GM23338 (cell line): ENCODE measurements at regions not wholly inside any gene's neighbourhood (a gene's known extent, or its start where the extent isn't known, plus 50 kb on each side); places are given as distances from the start of the nearest gene placed in this dataset.

Experiments
- ATAC-seq: fragments of 200-7000 bp; cut with Tn5 transposase; 3 replicates; pipeline ENCODE4 v1.9.1; 2020
- DNase-seq: peaks from one replicate; pipeline ENCODE4 v3.0.0-alpha.2; 2015; ENCODE audit warnings: low spot score
- H2AFZ ChIP-seq: fragments of 200-600 bp; sonication (generic); 2 replicates; pipeline ENCODE4 v1.8.0; 2016; ENCODE audit warnings: antibody characterized with exemption, mild to moderate bottlenecking, moderate library complexity
- H3F3A ChIP-seq: fragments of 200-600 bp; sonication (generic); replicated peaks from 2 replicates; pipeline ENCODE4 v1.8.0; 2017; ENCODE audit warnings: antibody characterized with exemption, mixed run types, low read depth
- H3K27ac ChIP-seq: fragments of 200-600 bp; sonication (generic); 2 replicates; pipeline ENCODE4 v1.6.1; 2016; ENCODE audit warnings: low read depth
- H3K27me3 ChIP-seq: fragments of 200-600 bp; sonication (generic); 2 replicates; pipeline ENCODE4 v1.8.0; 2016; ENCODE audit warnings: mild to moderate bottlenecking, mixed run types, moderate library complexity; ENCODE audit not compliant: insufficient read depth
- H3K36me3 ChIP-seq: fragments of 200-600 bp; sonication (generic); 2 replicates; pipeline ENCODE4 v1.8.0; 2016; ENCODE audit warnings: mild to moderate bottlenecking; ENCODE audit not compliant: insufficient read depth
- H3K4me1 ChIP-seq: fragments of 200-600 bp; sonication (generic); 2 replicates; pipeline ENCODE4 v1.8.0; 2016; ENCODE audit warnings: mild to moderate bottlenecking, moderate library complexity; ENCODE audit not compliant: insufficient read depth
- H3K4me2 ChIP-seq: fragments of 200-600 bp; sonication (generic); 2 replicates; pipeline ENCODE4 v1.7.1; 2017; ENCODE audit warnings: mixed run types
- H3K4me3 ChIP-seq: fragments of 200-600 bp; sonication (generic); 2 replicates; pipeline ENCODE4 v1.6.1; 2016; ENCODE audit warnings: mixed run types
- H3K79me2 ChIP-seq: fragments of 200-600 bp; sonication (generic); replicated peaks from 2 replicates; pipeline ENCODE4 v1.8.0; 2017; ENCODE audit warnings: mild to moderate bottlenecking; ENCODE audit not compliant: insufficient read depth
- H3K9me2 ChIP-seq: fragments of 200-600 bp; sonication (generic); 2 replicates; pipeline ENCODE4 v1.8.0; 2017; ENCODE audit not compliant: insufficient read depth
- H4K20me1 ChIP-seq: fragments of 200-600 bp; sonication (generic); replicated peaks from 2 replicates; pipeline ENCODE4 v1.8.0; 2017; ENCODE audit warnings: mild to moderate bottlenecking; ENCODE audit not compliant: insufficient read depth
- H3K27ac Mint-ChIP-seq: 2 replicates; pipeline ENCODE4 v1.8.0; 2020; ENCODE audit warnings: inconsistent platforms, mild to moderate bottlenecking, moderate library complexity, mixed read lengths
- H3K27me3 Mint-ChIP-seq: 3 replicates; pipeline ENCODE4 v1.8.0; 2022; ENCODE audit warnings: low read depth, mild to moderate bottlenecking, moderate library complexity, mixed read lengths, inconsistent platforms; ENCODE audit not compliant: insufficient read depth, poor library complexity
- H3K36me3 Mint-ChIP-seq: 3 replicates; pipeline ENCODE4 v1.8.0; 2021; ENCODE audit warnings: low read depth, mild to moderate bottlenecking, inconsistent platforms, moderate library complexity, mixed read lengths
- H3K4me1 Mint-ChIP-seq: 3 replicates; pipeline ENCODE4 v1.8.0; 2020; ENCODE audit warnings: mild to moderate bottlenecking, inconsistent platforms, mixed read lengths
- H3K4me3 Mint-ChIP-seq: 3 replicates; pipeline ENCODE4 v1.8.0; 2021; ENCODE audit warnings: moderate library complexity, mild to moderate bottlenecking, inconsistent platforms, mixed read lengths
- H3K9me3 Mint-ChIP-seq: 3 replicates; pipeline ENCODE4 v1.8.0; 2020; ENCODE audit warnings: moderate library complexity, mild to moderate bottlenecking, inconsistent platforms, mixed read lengths
- CREB1 ChIP-seq: fragments of 250-450 bp; sonication (Bioruptor Pico); IDR thresholded peaks from 2 replicates; pipeline ENCODE4 v1.5.0; 2020; ENCODE audit warnings: low read depth, mild to moderate bottlenecking, moderate library complexity
- CTCF ChIP-seq, 2 experiments: fragments of 200-600 bp in 1 of 2; sonication (generic) in 1 of 2; conservative IDR thresholded peaks; 2 replicates each; pipeline versions ENCODE4 v1.5.1 to v1.6.1; 2016 to 2017; ENCODE audit warnings: antibody characterized with exemption in 2 of 2, low read depth in 2 of 2, mild to moderate bottlenecking in 2 of 2, moderate library complexity in 1 of 2
- EZH2 ChIP-seq: fragments of 200-600 bp; sonication (generic); IDR thresholded peaks from one replicate; pipeline ENCODE4 v1.8.0; 2017; ENCODE audit warnings: antibody characterized with exemption, mild to moderate bottlenecking, low read depth; ENCODE audit not compliant: unreplicated experiment
- EZH2phosphoT487 ChIP-seq: fragments of 200-600 bp; sonication (generic); IDR thresholded peaks from one replicate; pipeline ENCODE4 v1.8.1; 2018; ENCODE audit warnings: antibody characterized with exemption; ENCODE audit not compliant: unreplicated experiment
- NANOG ChIP-seq: IDR thresholded peaks from 2 replicates; pipeline ENCODE4 v1.6.1; 2016; ENCODE audit warnings: antibody characterized with exemption, borderline replicate concordance
- TF ChIP-seq, protein P1 (sequence below): fragments of 250-450 bp; sonication (Bioruptor Pico); IDR thresholded peaks from 2 replicates; pipeline ENCODE4 v1.5.0; 2020; ENCODE audit warnings: mild to moderate bottlenecking, moderate library complexity
- TF ChIP-seq, protein P2 (sequence below): IDR thresholded peaks from 2 replicates; pipeline ENCODE4 v1.6.1; 2016; ENCODE audit warnings: antibody characterized with exemption
- TF ChIP-seq, protein P3 (sequence below): IDR thresholded peaks from one replicate; pipeline ENCODE4 v1.6.1; 2018; ENCODE audit warnings: antibody characterized with exemption; ENCODE audit not compliant: unreplicated experiment

GRCh38 chr1:221462345-221462744 lies 279.5 kb downstream of the DUSP10 start:
- no peak overlapping the region for H3K27ac ChIP-seq
- no peak overlapping the region for H3K27ac Mint-ChIP-seq
- H2AFZ ChIP-seq, result no peak overlapping the region

More at GRCh38 chr1:221462345-221462744, 279.5 kb downstream of the DUSP10 start:
- no peak overlapping the region for H3K4me3 Mint-ChIP-seq
- H3K36me3 Mint-ChIP-seq, result no peaks in the 10 kb centered on the region
- no peaks in the 10 kb centered on the region for H4K20me1 ChIP-seq
- no peaks in the 10 kb centered on the region for H3K9me3 Mint-ChIP-seq
- H3K36me3 ChIP-seq, result no peaks in the 10 kb centered on the region
- ATAC-seq, result no peak
- H3K79me2 ChIP-seq, result no peaks in the 10 kb centered on the region
- H3K4me2 ChIP-seq, result no peak overlapping the region
- peaks cover 8% of the 10 kb centered on the region; the same call in 1 of the 2 replicates for H3K4me1 ChIP-seq
- H3F3A ChIP-seq, result no peaks in the 10 kb centered on the region
- H3K27me3 ChIP-seq, result no peaks in the 10 kb centered on the region
- no peak for DNase-seq
- no peaks in the 10 kb centered on the region for H3K27me3 Mint-ChIP-seq
- no peak overlapping the region for H3K4me3 ChIP-seq
- 0 out of 2 replicates have a peak, but pooled peaks cover 3% of the 10 kb centered on the region for H3K9me2 ChIP-seq
- TF ChIP-seq EZH2phosphoT487 (no peak), CTCF (conservative IDR thresholded peaks at IDR 0.05; ENCODE audit: low read depth in 2 of 2) (no peak), EZH2 (no peak), CREB1 (CRISPR knock-in tag) (no peak), NANOG (no peak)
- TF ChIP-seq, protein P1, sequence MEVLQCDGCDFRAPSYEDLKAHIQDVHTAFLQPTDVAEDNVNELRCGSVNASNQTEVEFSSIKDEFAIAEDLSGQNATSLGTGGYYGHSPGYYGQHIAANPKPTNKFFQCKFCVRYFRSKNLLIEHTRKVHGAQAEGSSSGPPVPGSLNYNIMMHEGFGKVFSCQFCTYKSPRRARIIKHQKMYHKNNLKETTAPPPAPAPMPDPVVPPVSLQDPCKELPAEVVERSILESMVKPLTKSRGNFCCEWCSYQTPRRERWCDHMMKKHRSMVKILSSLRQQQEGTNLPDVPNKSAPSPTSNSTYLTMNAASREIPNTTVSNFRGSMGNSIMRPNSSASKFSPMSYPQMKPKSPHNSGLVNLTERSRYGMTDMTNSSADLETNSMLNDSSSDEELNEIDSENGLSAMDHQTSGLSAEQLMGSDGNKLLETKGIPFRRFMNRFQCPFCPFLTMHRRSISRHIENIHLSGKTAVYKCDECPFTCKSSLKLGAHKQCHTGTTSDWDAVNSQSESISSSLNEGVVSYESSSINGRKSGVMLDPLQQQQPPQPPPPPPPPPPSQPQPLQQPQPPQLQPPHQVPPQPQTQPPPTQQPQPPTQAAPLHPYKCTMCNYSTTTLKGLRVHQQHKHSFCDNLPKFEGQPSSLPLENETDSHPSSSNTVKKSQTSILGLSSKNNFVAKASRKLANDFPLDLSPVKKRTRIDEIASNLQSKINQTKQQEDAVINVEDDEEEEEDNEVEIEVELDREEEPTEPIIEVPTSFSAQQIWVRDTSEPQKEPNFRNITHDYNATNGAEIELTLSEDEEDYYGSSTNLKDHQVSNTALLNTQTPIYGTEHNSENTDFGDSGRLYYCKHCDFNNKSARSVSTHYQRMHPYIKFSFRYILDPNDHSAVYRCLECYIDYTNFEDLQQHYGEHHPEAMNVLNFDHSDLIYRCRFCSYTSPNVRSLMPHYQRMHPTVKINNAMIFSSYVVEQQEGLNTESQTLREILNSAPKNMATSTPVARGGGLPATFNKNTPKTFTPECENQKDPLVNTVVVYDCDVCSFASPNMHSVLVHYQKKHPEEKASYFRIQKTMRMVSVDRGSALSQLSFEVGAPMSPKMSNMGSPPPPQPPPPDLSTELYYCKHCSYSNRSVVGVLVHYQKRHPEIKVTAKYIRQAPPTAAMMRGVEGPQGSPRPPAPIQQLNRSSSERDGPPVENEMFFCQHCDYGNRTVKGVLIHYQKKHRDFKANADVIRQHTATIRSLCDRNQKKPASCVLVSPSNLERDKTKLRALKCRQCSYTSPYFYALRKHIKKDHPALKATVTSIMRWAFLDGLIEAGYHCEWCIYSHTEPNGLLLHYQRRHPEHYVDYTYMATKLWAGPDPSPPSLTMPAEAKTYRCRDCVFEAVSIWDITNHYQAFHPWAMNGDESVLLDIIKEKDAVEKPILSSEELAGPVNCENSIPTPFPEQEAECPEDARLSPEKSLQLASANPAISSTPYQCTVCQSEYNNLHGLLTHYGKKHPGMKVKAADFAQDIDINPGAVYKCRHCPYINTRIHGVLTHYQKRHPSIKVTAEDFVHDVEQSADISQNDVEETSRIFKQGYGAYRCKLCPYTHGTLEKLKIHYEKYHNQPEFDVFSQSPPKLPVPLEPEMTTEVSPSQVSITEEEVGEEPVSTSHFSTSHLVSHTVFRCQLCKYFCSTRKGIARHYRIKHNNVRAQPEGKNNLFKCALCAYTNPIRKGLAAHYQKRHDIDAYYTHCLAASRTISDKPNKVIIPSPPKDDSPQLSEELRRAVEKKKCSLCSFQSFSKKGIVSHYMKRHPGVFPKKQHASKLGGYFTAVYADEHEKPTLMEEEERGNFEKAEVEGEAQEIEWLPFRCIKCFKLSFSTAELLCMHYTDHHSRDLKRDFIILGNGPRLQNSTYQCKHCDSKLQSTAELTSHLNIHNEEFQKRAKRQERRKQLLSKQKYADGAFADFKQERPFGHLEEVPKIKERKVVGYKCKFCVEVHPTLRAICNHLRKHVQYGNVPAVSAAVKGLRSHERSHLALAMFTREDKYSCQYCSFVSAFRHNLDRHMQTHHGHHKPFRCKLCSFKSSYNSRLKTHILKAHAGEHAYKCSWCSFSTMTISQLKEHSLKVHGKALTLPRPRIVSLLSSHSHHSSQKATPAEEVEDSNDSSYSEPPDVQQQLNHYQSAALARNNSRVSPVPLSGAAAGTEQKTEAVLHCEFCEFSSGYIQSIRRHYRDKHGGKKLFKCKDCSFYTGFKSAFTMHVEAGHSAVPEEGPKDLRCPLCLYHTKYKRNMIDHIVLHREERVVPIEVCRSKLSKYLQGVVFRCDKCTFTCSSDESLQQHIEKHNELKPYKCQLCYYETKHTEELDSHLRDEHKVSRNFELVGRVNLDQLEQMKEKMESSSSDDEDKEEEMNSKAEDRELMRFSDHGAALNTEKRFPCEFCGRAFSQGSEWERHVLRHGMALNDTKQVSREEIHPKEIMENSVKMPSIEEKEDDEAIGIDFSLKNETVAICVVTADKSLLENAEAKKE (CRISPR knock-in tag), result no peak
- TF ChIP-seq, protein P2, sequence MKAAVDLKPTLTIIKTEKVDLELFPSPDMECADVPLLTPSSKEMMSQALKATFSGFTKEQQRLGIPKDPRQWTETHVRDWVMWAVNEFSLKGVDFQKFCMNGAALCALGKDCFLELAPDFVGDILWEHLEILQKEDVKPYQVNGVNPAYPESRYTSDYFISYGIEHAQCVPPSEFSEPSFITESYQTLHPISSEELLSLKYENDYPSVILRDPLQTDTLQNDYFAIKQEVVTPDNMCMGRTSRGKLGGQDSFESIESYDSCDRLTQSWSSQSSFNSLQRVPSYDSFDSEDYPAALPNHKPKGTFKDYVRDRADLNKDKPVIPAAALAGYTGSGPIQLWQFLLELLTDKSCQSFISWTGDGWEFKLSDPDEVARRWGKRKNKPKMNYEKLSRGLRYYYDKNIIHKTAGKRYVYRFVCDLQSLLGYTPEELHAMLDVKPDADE, result no peak
- TF ChIP-seq, protein P3, sequence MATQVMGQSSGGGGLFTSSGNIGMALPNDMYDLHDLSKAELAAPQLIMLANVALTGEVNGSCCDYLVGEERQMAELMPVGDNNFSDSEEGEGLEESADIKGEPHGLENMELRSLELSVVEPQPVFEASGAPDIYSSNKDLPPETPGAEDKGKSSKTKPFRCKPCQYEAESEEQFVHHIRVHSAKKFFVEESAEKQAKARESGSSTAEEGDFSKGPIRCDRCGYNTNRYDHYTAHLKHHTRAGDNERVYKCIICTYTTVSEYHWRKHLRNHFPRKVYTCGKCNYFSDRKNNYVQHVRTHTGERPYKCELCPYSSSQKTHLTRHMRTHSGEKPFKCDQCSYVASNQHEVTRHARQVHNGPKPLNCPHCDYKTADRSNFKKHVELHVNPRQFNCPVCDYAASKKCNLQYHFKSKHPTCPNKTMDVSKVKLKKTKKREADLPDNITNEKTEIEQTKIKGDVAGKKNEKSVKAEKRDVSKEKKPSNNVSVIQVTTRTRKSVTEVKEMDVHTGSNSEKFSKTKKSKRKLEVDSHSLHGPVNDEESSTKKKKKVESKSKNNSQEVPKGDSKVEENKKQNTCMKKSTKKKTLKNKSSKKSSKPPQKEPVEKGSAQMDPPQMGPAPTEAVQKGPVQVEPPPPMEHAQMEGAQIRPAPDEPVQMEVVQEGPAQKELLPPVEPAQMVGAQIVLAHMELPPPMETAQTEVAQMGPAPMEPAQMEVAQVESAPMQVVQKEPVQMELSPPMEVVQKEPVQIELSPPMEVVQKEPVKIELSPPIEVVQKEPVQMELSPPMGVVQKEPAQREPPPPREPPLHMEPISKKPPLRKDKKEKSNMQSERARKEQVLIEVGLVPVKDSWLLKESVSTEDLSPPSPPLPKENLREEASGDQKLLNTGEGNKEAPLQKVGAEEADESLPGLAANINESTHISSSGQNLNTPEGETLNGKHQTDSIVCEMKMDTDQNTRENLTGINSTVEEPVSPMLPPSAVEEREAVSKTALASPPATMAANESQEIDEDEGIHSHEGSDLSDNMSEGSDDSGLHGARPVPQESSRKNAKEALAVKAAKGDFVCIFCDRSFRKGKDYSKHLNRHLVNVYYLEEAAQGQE, result no peak
- H3K4me1 Mint-ChIP-seq, result no peaks in the 10 kb centered on the region; the same call in 2 of the 3 replicates
